Activated CD8-positive, alpha-beta T cell treated with anti-CD3 and anti-CD28 coated beads, Interleukin-2, amount 10 ng/mL, durations not matched to agents 7 days and 5 days (primary cell): ENCODE measurements at regions not wholly inside any gene's neighbourhood (a gene's known extent, or its start where the extent isn't known, plus 50 kb on each side); places are given as distances from the start of the nearest gene placed in this dataset.

Experiments used
- ATAC-seq: fragments of 150-1000 bp; cut with Tn5 transposase; one replicate; pipeline ENCODE4 v1.10.0; 2021; ENCODE audit warnings: moderate library complexity
- CTCF ChIA-PET: fragments of 350-600 bp; sonication (Branson Sonifier 250); formaldehyde crosslinking; loops from one replicate; lab custom pipeline; 2021; ENCODE audit warnings: antibody characterized with exemption; lab: Charles Lee
- POLR2A ChIA-PET: fragments of 350-600 bp; sonication (Branson Sonifier 250); formaldehyde crosslinking; loops from one replicate; lab custom pipeline; 2021; ENCODE audit warnings: antibody characterized with exemption; lab: Charles Lee
- DNase-seq: peaks from one replicate; pipeline ENCODE4 v3.0.0-alpha.2; 2020
- H3K27ac Mint-ChIP-seq: one replicate; pipeline ENCODE4 v1.8.0; 2021; ENCODE audit warnings: mild to moderate bottlenecking, mixed read lengths
- H3K27me3 Mint-ChIP-seq: one replicate; pipeline ENCODE4 v1.8.0; 2021; ENCODE audit warnings: low read depth, mixed read lengths
- H3K36me3 Mint-ChIP-seq: one replicate; pipeline ENCODE4 v1.8.0; 2021; ENCODE audit warnings: low read depth, mixed read lengths
- H3K4me1 Mint-ChIP-seq: one replicate; pipeline ENCODE4 v1.8.0; 2021; ENCODE audit warnings: low read depth, mixed read lengths
- H3K4me3 Mint-ChIP-seq: one replicate; pipeline ENCODE4 v1.8.0; 2021; ENCODE audit warnings: mild to moderate bottlenecking, mixed read lengths
- H3K9me3 Mint-ChIP-seq: one replicate; pipeline ENCODE4 v1.8.0; 2022; ENCODE audit warnings: mixed read lengths; ENCODE audit not compliant: insufficient read depth

GRCh38 chr6:181049-181654, 111.1 kb upstream of the DUSP22 start:
- ChIA-PET CTCF (interaction anchor here (1.2 to 3.2 kb wide), 7 partner anchors 8 to 211 kb away, joined by 3 to 22 read pairs (median 5); partner anchors contain the start of gene IRF4), POLR2A (interaction anchor here (0.6 to 1.5 kb wide), 5 partner anchors 8 to 217 kb away, joined by 3 to 10 read pairs (median 4); partner anchors contain the start of gene IRF4)
- H3K4me3 Mint-ChIP-seq: peak overlapping the region; percentile 6
- ATAC-seq (no peak), DNase-seq (no peak)
- peaks cover 3% of the 10 kb centered on the region for H3K27me3 Mint-ChIP-seq
- H3K4me1 Mint-ChIP-seq: peaks cover 33% of the 10 kb centered on the region
- peak overlapping the region; percentile 78 for H3K27ac Mint-ChIP-seq
- H3K9me3 Mint-ChIP-seq: no peaks in the 10 kb centered on the region
- peaks cover 3% of the 10 kb centered on the region for H3K36me3 Mint-ChIP-seq

GRCh38 chr6:183668-184067, 108.6 kb upstream of the DUSP22 start:
- Mint-ChIP-seq H3K9me3 (no peaks in the 10 kb centered on the region), H3K27ac (no peak overlapping the region), H3K36me3 (peaks cover 3% of the 10 kb centered on the region), H3K4me1 (peaks cover 31% of the 10 kb centered on the region), H3K27me3 (no peaks in the 10 kb centered on the region), H3K4me3 (no peak overlapping the region)
- DNase-seq (no peak), ATAC-seq (no peak)
- POLR2A ChIA-PET: interaction anchor here (0.8 to 0.9 kb wide), 2 partner anchors 215 to 226 kb away, joined by 3 read pairs; no protein-coding TSS in a partner anchor
- CTCF ChIA-PET: interaction anchor here (0.6 to 1.3 kb wide), 5 partner anchors 10 to 409 kb away, joined by 3 to 4 read pairs (median 4); no protein-coding TSS in a partner anchor

- POLR2A ChIA-PET: interaction anchor here (0.7 to 0.9 kb wide), 3 partner anchors 207 to 225 kb away, joined by 3 read pairs; partner anchors contain the start of gene IRF4
Observed at GRCh38 chr6:184161-184700, 108.1 kb upstream of the DUSP22 start.

GRCh38 chr6:186340-186965, 105.8 kb upstream of the DUSP22 start:
- Mint-ChIP-seq H3K27me3 (no peaks in the 10 kb centered on the region), H3K36me3 (no peaks in the 10 kb centered on the region), H3K4me3 (no peak overlapping the region), H3K27ac (no peak overlapping the region), H3K9me3 (no peaks in the 10 kb centered on the region), H3K4me1 (peaks cover 40% of the 10 kb centered on the region)
- ATAC-seq (no peak), DNase-seq (no peak)
- CTCF ChIA-PET: interaction anchor here (4.8 to 6.0 kb wide), 2 partner anchors 31 to 205 kb away, joined by 32 to 85 read pairs; partner anchors contain the start of gene IRF4
- POLR2A ChIA-PET: interaction anchor here (1.3 to 1.6 kb wide), 2 partner anchors 205 to 213 kb away, joined by 4 to 6 read pairs; partner anchors contain the start of gene IRF4

More at GRCh38 chr6:184161-184700, 108.1 kb upstream of the DUSP22 start:
- ATAC-seq (no peak), DNase-seq (no peak)
- Mint-ChIP-seq H3K27me3 (no peaks in the 10 kb centered on the region), H3K4me1 (peaks cover 36% of the 10 kb centered on the region), H3K4me3 (no peak overlapping the region), H3K36me3 (peaks cover 3% of the 10 kb centered on the region), H3K9me3 (no peaks in the 10 kb centered on the region), H3K27ac (peak overlapping the region; percentile 21)
- CTCF ChIA-PET: interaction anchor here (0.6 to 1.3 kb wide), 5 partner anchors 10 to 409 kb away, joined by 3 to 4 read pairs (median 4); no protein-coding TSS in a partner anchor

- H3K4me3 Mint-ChIP-seq: no peak overlapping the region
- DNase-seq (peak; percentile 19), ATAC-seq (no peak)
- ChIA-PET POLR2A (interaction anchor here (0.6 to 1.6 kb wide), 3 partner anchors 31 to 212 kb away, joined by 3 to 6 read pairs (median 4); partner anchors contain the start of gene IRF4), CTCF (interaction anchor here (1.2 to 6.0 kb wide), 8 partner anchors 30 to 217 kb away, joined by 3 to 85 read pairs (median 12); partner anchors contain the start of gene IRF4)
- peaks cover 39% of the 10 kb centered on the region for H3K4me1 Mint-ChIP-seq
- no peaks in the 10 kb centered on the region for H3K36me3 Mint-ChIP-seq
- H3K27ac Mint-ChIP-seq: no peak overlapping the region
- no peaks in the 10 kb centered on the region for H3K9me3 Mint-ChIP-seq
- no peaks in the 10 kb centered on the region for H3K27me3 Mint-ChIP-seq
Observed at GRCh38 chr6:187210-187861, 105.0 kb upstream of the DUSP22 start.

GRCh38 chr6:188821-189655, 103.2 kb upstream of the DUSP22 start:
- H3K27ac Mint-ChIP-seq: peak overlapping the region; percentile 68
- ChIA-PET CTCF (interaction anchor here (0.5 to 6.0 kb wide), 44 partner anchors 9 to 533 kb away, joined by 3 to 85 read pairs (median 5); partner anchors contain the start of genes DUSP22 and IRF4), POLR2A (interaction anchor here (0.8 to 6.2 kb wide), 9 partner anchors 9 to 258 kb away, joined by 3 to 87 read pairs (median 3); partner anchors contain the start of genes DUSP22 and IRF4)
- no peaks in the 10 kb centered on the region for H3K9me3 Mint-ChIP-seq
- no peaks in the 10 kb centered on the region for H3K27me3 Mint-ChIP-seq
- DNase-seq: peak; percentile 91
- no peak overlapping the region for H3K4me3 Mint-ChIP-seq
- H3K4me1 Mint-ChIP-seq: peaks cover 48% of the 10 kb centered on the region
- peak; percentile 90 for ATAC-seq
- H3K36me3 Mint-ChIP-seq: no peaks in the 10 kb centered on the region

- Mint-ChIP-seq H3K27ac (peak overlapping the region; percentile 82), H3K4me1 (peaks cover 47% of the 10 kb centered on the region), H3K9me3 (no peaks in the 10 kb centered on the region), H3K4me3 (no peak overlapping the region), H3K27me3 (no peaks in the 10 kb centered on the region), H3K36me3 (no peaks in the 10 kb centered on the region)
- DNase-seq (no peak), ATAC-seq (no peak)
- POLR2A ChIA-PET: interaction anchor here (0.5 to 6.2 kb wide), 8 partner anchors 9 to 242 kb away, joined by 3 to 87 read pairs (median 3); partner anchors contain the start of genes DUSP22 and IRF4
- CTCF ChIA-PET: interaction anchor here (0.7 to 6.0 kb wide), 31 partner anchors 11 to 532 kb away, joined by 3 to 85 read pairs (median 5); partner anchors contain the start of genes DUSP22 and IRF4
Observed at GRCh38 chr6:189676-190075, 102.6 kb upstream of the DUSP22 start.

- ATAC-seq (no peak), DNase-seq (peak; percentile 42)
- Mint-ChIP-seq H3K4me3 (no peak overlapping the region), H3K27ac (peak overlapping the region; percentile 82), H3K4me1 (peaks cover 57% of the 10 kb centered on the region), H3K27me3 (no peaks in the 10 kb centered on the region), H3K9me3 (no peaks in the 10 kb centered on the region), H3K36me3 (peaks cover 4% of the 10 kb centered on the region)
- CTCF ChIA-PET: interaction anchor here (0.9 to 6.0 kb wide), 25 partner anchors 10 to 402 kb away, joined by 3 to 85 read pairs (median 6); partner anchors contain the start of genes DUSP22 and IRF4
- POLR2A ChIA-PET: interaction anchor here (1.0 to 6.2 kb wide), 6 partner anchors 13 to 241 kb away, joined by 3 to 87 read pairs (median 4); partner anchors contain the start of genes DUSP22 and IRF4
Observed at GRCh38 chr6:190596-191395, 101.5 kb upstream of the DUSP22 start.

- H3K27ac Mint-ChIP-seq: no peak overlapping the region
- ATAC-seq (no peak), DNase-seq (no peak)
- POLR2A ChIA-PET: interaction anchor here (1.0 to 6.2 kb wide), 5 partner anchors 12 to 206 kb away, joined by 3 to 87 read pairs (median 4); partner anchors contain the start of genes DUSP22 and IRF4
- H3K4me3 Mint-ChIP-seq: no peak overlapping the region
- peaks cover 66% of the 10 kb centered on the region for H3K4me1 Mint-ChIP-seq
- peaks cover 6% of the 10 kb centered on the region for H3K36me3 Mint-ChIP-seq
- CTCF ChIA-PET: interaction anchor here (0.9 to 6.0 kb wide), 14 partner anchors 9 to 217 kb away, joined by 3 to 85 read pairs (median 5); partner anchors contain the start of gene IRF4
- H3K9me3 Mint-ChIP-seq: no peaks in the 10 kb centered on the region
- H3K27me3 Mint-ChIP-seq: no peaks in the 10 kb centered on the region
Observed at GRCh38 chr6:191487-192312, 100.6 kb upstream of the DUSP22 start.
